ENCODE measurements at regions not wholly inside any gene's neighbourhood (a gene's known extent, or its start where the extent isn't known, plus 50 kb on each side); places are given as distances from the start of the nearest gene placed in this dataset.

- DNase-seq (ENCODE audit: low read depth), result no peak
- TF ChIP-seq CTCF (IDR thresholded peaks at IDR 0.05; ENCODE audit: low read depth, low read length, missing control alignments), result no peak
- no peak overlapping the region for H3K4me3 ChIP-seq (ENCODE audit: low read depth, low read length)
These were observed 59.2 kb upstream of the C15orf39 start for GRCh38 chr15:75142499-75142898.

GRCh38 chr15:75143738-75144334, 57.8 kb upstream of the C15orf39 start:
- no peak for DNase-seq (ENCODE audit: low read depth)
- no peak for TF ChIP-seq CTCF (IDR thresholded peaks at IDR 0.05; ENCODE audit: low read depth, low read length, missing control alignments)
- no peak overlapping the region for H3K4me3 ChIP-seq (ENCODE audit: low read depth, low read length)
- in situ Hi-C loops (cut with HindIII; ENCODE audit: low sequenced_read_pairs), result no loop called here

More at GRCh38 chr15:75142499-75142898, 59.2 kb upstream of the C15orf39 start:
- in situ Hi-C loops (cut with HindIII; ENCODE audit: low sequenced_read_pairs), result no loop called here

- DNase-seq (ENCODE audit: low read depth), result no peak
- in situ Hi-C loops (cut with HindIII; ENCODE audit: low sequenced_read_pairs), result no loop called here
- no peak for TF ChIP-seq CTCF (IDR thresholded peaks at IDR 0.05; ENCODE audit: low read depth, low read length, missing control alignments)
These were observed 56.4 kb upstream of the C15orf39 start for GRCh38 chr15:75145027-75145841.

GRCh38 chr15:75148280-75148679, 53.4 kb upstream of the C15orf39 start:
- TF ChIP-seq CTCF (IDR thresholded peaks at IDR 0.05; ENCODE audit: low read depth, low read length, missing control alignments), result no peak
- no peak overlapping the region for H3K4me3 ChIP-seq (ENCODE audit: low read depth, low read length)
- in situ Hi-C loops (cut with HindIII; ENCODE audit: low sequenced_read_pairs), result no loop called here

More at GRCh38 chr15:75145027-75145841, 56.4 kb upstream of the C15orf39 start:
- no peak overlapping the region for H3K4me3 ChIP-seq (ENCODE audit: low read depth, low read length)

GRCh38 chr15:75149867-75150709, 51.6 kb upstream of the C15orf39 start:
- in situ Hi-C loops (cut with HindIII; ENCODE audit: low sequenced_read_pairs), result no loop called here
- TF ChIP-seq CTCF (IDR thresholded peaks at IDR 0.05; ENCODE audit: low read depth, low read length, missing control alignments), result no peak
- no peak for DNase-seq (ENCODE audit: low read depth)
- H3K4me3 ChIP-seq (ENCODE audit: low read depth, low read length), result no peak overlapping the region

More at GRCh38 chr15:75148280-75148679, 53.4 kb upstream of the C15orf39 start:
- DNase-seq (ENCODE audit: low read depth), result no peak
